HT1080 (cell line): ENCODE measurements at regions not wholly inside any gene's neighbourhood (a gene's known extent, or its start where the extent isn't known, plus 50 kb on each side); places are given as distances from the start of the nearest gene placed in this dataset.

Experiments
- DNase-seq: peaks from one replicate; pipeline ENCODE4 v3.0.0-alpha.2; 2015; ENCODE audit warnings: low read depth

- DNase-seq: no peak
Observed at GRCh38 chr4:186360551-186360950, 94.6 kb downstream of the F11 start.

- no peak for DNase-seq
Observed at GRCh38 chr4:186351668-186352194, 85.7 kb downstream of the F11 start.

GRCh38 chr4:186348433-186348832, 82.4 kb downstream of the F11 start:
- DNase-seq: no peak

- DNase-seq: no peak
Observed at GRCh38 chr4:186347743-186348142, 81.8 kb downstream of the F11 start.

GRCh38 chr4:186345184-186345583, 79.2 kb downstream of the F11 start:
- no peak for DNase-seq

GRCh38 chr4:186342582-186342981, 76.6 kb downstream of the F11 start:
- DNase-seq: peak; percentile 44

GRCh38 chr4:186341655-186342054, 75.7 kb downstream of the F11 start:
- DNase-seq: no peak
